ENCODE measurements at regions not wholly inside any gene's neighbourhood (a gene's known extent, or its start where the extent isn't known, plus 50 kb on each side); places are given as distances from the start of the nearest gene placed in this dataset.

- H2AFZ ChIP-seq (ENCODE audit: low read depth, low read length), result no peak overlapping the region
- WGBS (ENCODE audit: insufficient coverage, low coverage, missing lambda C conversion rate), result 0% methylated on average over 3 of the region's 3 CpGs
- H3K27ac ChIP-seq (ENCODE audit: extremely low read depth, low read depth, low read length), result no peak overlapping the region
- H3K36me3 ChIP-seq (ENCODE audit: control insufficient read depth, insufficient read depth, low read length), result no peaks in the 10 kb centered on the region
- ATAC-seq, result no peak
- DNase-seq (ENCODE audit: extremely low read depth in 1 of 4, low spot score in 3 of 4), result no peak
- no peaks in the 10 kb centered on the region for H3K27me3 ChIP-seq (ENCODE audit: control insufficient read depth in 2 of 2, insufficient read depth in 2 of 2, low read length in 2 of 2)
- no peak for FAIRE-seq
- TF ChIP-seq DNMT1 (IDR thresholded peaks at IDR 0.05), result no peak
- no peak for TF ChIP-seq STAG1 (CRISPR knock-in tag; IDR thresholded peaks at IDR 0.05; ENCODE audit: borderline replicate concordance)
- no peak for TF ChIP-seq ZNF583 (CRISPR knock-in tag; IDR thresholded peaks at IDR 0.05)
- no peak for TF ChIP-seq C11orf30 (IDR thresholded peaks at IDR 0.05; ENCODE audit: low read depth)
- TF ChIP-seq ZFP36 (IDR thresholded peaks at IDR 0.05; ENCODE audit: low read depth, low read length, partially characterized antibody), result no peak
- no peak for TF ChIP-seq GATA2 (CRISPR knock-in tag; IDR thresholded peaks at IDR 0.05)
- TF ChIP-seq HIVEP1 (CRISPR knock-in tag; IDR thresholded peaks at IDR 0.05), result no peak
- no peak for TF ChIP-seq VEZF1 (CRISPR knock-in tag; IDR thresholded peaks at IDR 0.05)
- no peak for TF ChIP-seq MED1 (CRISPR knock-in tag; IDR thresholded peaks at IDR 0.05; ENCODE audit: borderline replicate concordance)
- no peak for TF ChIP-seq ZNF165 (CRISPR knock-in tag; IDR thresholded peaks at IDR 0.05; ENCODE audit: borderline replicate concordance)
- TF ChIP-seq SMARCA4 (IDR thresholded peaks at IDR 0.05), result no peak
- no peak for TF ChIP-seq FOXP4 (CRISPR knock-in tag; IDR thresholded peaks at IDR 0.05; ENCODE audit: borderline replicate concordance)
- TF ChIP-seq, protein P1, sequence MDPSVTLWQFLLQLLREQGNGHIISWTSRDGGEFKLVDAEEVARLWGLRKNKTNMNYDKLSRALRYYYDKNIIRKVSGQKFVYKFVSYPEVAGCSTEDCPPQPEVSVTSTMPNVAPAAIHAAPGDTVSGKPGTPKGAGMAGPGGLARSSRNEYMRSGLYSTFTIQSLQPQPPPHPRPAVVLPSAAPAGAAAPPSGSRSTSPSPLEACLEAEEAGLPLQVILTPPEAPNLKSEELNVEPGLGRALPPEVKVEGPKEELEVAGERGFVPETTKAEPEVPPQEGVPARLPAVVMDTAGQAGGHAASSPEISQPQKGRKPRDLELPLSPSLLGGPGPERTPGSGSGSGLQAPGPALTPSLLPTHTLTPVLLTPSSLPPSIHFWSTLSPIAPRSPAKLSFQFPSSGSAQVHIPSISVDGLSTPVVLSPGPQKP (CRISPR knock-in tag; IDR thresholded peaks at IDR 0.05), result no peak
- no peaks in the 10 kb centered on the region for H3K9me1 ChIP-seq (ENCODE audit: control insufficient read depth, insufficient read depth, low read length)
- H3K9ac ChIP-seq (ENCODE audit: insufficient read depth in 1 of 2, low read depth in 2 of 2, low read length in 2 of 2), result no peak overlapping the region
- H3K4me1 ChIP-seq (replicated peaks in 1 of 2; ENCODE audit: control insufficient read depth in 2 of 2, insufficient read depth in 2 of 2, low read length in 2 of 2), result no peaks in the 10 kb centered on the region
- CTCF ChIA-PET (ENCODE audit: low intra/inter-chr PET ratio), result no interaction called here
- no peaks in the 10 kb centered on the region for H3K9me3 ChIP-seq (replicated peaks; ENCODE audit: control insufficient read depth, insufficient read depth, low read depth, low read length)
- POLR2A ChIA-PET, result no interaction called here
- intact Hi-C loops (cut with micrococcal nuclease), result no loop called here
- H3K4me2 ChIP-seq (ENCODE audit: insufficient read depth, low read length), result no peak overlapping the region
- BruUV-seq (replicated peaks), result no TSS peak
- H4K20me1 ChIP-seq (replicated peaks; ENCODE audit: control insufficient read depth, insufficient read depth, low read length), result no peaks in the 10 kb centered on the region
- in situ Hi-C loops (cut with MboI), result no loop called here
- no peak overlapping the region for H3K4me3 ChIP-seq
- H3K79me2 ChIP-seq (ENCODE audit: control insufficient read depth, insufficient read depth, low read length), result no peaks in the 10 kb centered on the region
These were observed 83.6 kb upstream of the DDHD1 start for GRCh38 chr14:53236708-53237107.
